Natural killer cell (primary cell): ENCODE measurements at regions not wholly inside any gene's neighbourhood (a gene's known extent, or its start where the extent isn't known, plus 50 kb on each side); places are given as distances from the start of the nearest gene placed in this dataset.

Source experiments
- ATAC-seq, 3 donors: fragments of 150-1000 bp in 2 of 3; fragments of 200-7000 bp in 1 of 3; cut with Tn5 transposase; 1 replicate in 1 of 3; 2 replicates in 2 of 3; pipeline ENCODE4 v1.10.0; 2021; ENCODE audit warnings: mild to moderate bottlenecking in 2 of 3, moderate library complexity in 2 of 3
- DNase-seq, 2 donors: peaks; one replicate each; pipeline versions ENCODE4 v3.0.0 to v3.0.0-alpha.2; 2013 to 2021; ENCODE audit warnings: mixed read lengths in 1 of 2
- H3K27ac ChIP-seq: one replicate; pipeline ENCODE4 v1.5.1; 2013; ENCODE audit warnings: mild to moderate bottlenecking, low read length
- H3K27me3 ChIP-seq: one replicate; pipeline ENCODE4 v1.6.1; 2013; ENCODE audit warnings: low read length; ENCODE audit not compliant: control insufficient read depth, insufficient read depth
- H3K36me3 ChIP-seq: one replicate; pipeline ENCODE4 v1.6.1; 2013; ENCODE audit warnings: low read length; ENCODE audit not compliant: control insufficient read depth, insufficient read depth
- H3K4me1 ChIP-seq: one replicate; pipeline ENCODE4 v1.6.1; 2013; ENCODE audit warnings: low read length; ENCODE audit not compliant: control insufficient read depth, insufficient read depth
- H3K4me3 ChIP-seq: one replicate; pipeline ENCODE4 v1.5.1; 2013; ENCODE audit warnings: low read length
- H3K9me3 ChIP-seq: one replicate; pipeline ENCODE4 v1.6.1; 2013; ENCODE audit warnings: low read length; ENCODE audit not compliant: control insufficient read depth, insufficient read depth
- H3K27ac Mint-ChIP-seq, 2 donors: one replicate each; pipeline ENCODE4 v1.8.0; 2022; ENCODE audit warnings: mild to moderate bottlenecking in 2 of 2, mixed read lengths in 2 of 2, moderate library complexity in 1 of 2
- H3K27me3 Mint-ChIP-seq, 2 donors: one replicate each; pipeline ENCODE4 v1.8.0; 2022; ENCODE audit warnings: low read depth in 2 of 2, mixed read lengths in 2 of 2
- H3K36me3 Mint-ChIP-seq: one replicate; pipeline ENCODE4 v1.8.0; 2022; ENCODE audit warnings: mixed read lengths
- H3K4me1 Mint-ChIP-seq, 2 donors: one replicate each; pipeline ENCODE4 v1.8.0; 2022; ENCODE audit warnings: mixed read lengths in 2 of 2
- H3K4me3 Mint-ChIP-seq: one replicate; pipeline ENCODE4 v1.8.0; 2022; ENCODE audit warnings: mild to moderate bottlenecking, moderate library complexity, mixed read lengths
- H3K9me3 Mint-ChIP-seq, 2 donors: one replicate each; pipeline ENCODE4 v1.8.0; 2022; ENCODE audit warnings: mixed read lengths in 2 of 2
- CTCF ChIP-seq: fragments of 200-600 bp; IDR thresholded peaks from one replicate; pipeline ENCODE4 v1.8.0; 2022; ENCODE audit warnings: antibody characterized with exemption
- WGBS: methylation state at CpG from one replicate; pipeline ENCODE4 v1.1.7; 2013; ENCODE audit warnings: missing lambda C conversion rate; ENCODE audit not compliant: insufficient coverage; 5-methylcytosine and 5-hydroxymethylcytosine counted together
- intact Hi-C: fragments of 100-400 bp; cut with micrococcal nuclease; formaldehyde crosslinking; loops from one replicate; pipeline ENCODE4 v1.14.2; 2022

DNA sequence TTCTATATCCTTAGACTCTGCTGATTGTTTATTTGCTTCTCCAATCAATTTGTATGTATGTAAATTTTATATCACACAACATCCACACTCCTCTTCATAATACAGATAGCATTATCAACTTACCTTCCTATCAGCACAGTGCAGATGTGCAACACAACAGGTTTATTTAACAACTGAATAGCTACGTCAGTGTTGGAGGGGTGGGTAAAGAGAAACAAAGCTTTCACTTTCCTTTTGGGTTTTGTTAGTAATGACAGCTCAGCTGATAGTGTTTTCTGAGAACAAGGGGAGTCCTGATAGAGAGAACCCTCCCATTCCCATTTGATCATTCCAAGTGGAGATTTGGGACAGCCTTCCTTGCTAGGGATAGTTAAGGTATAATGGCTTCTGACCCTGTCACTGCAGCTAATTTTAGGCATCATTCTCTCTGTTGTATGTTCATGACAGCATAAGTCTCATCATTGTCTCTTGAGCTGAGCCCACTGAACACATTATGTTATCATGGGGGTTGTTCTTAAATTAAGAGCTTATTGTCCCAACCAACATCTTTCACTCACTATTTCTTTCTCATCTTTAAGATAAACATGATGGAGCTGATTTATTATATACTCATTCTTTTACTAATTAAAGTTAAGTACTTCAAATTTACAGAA lies 227.7 kb downstream of the GPD2 start:
- peaks cover 3% of the 10 kb centered on the region for H3K9me3 ChIP-seq
- H3K27me3 ChIP-seq, result no peaks in the 10 kb centered on the region
- no CpG with 5 or more reads among the region's 1 CpG for WGBS
- Mint-ChIP-seq H3K27ac (no peak overlapping the region), H3K9me3 (peaks cover 3% of the 10 kb centered on the region in 2 donors), H3K27me3 (no peaks in the 10 kb centered on the region), H3K36me3 (no peaks in the 10 kb centered on the region), H3K4me3 (no peak overlapping the region), H3K4me1 (no peaks in the 10 kb centered on the region)
- no peak for TF ChIP-seq CTCF
- H3K4me3 ChIP-seq, result no peak overlapping the region
- intact Hi-C loops, result no loop called here
- DNase-seq, result peak in 1 of 2 donors; percentile 15
- H3K36me3 ChIP-seq, result no peaks in the 10 kb centered on the region
- H3K27ac ChIP-seq, result no peak overlapping the region
- no peaks in the 10 kb centered on the region for H3K4me1 ChIP-seq
- ATAC-seq, result peak in 2 of 3 donors; percentile 42 to 59

DNA sequence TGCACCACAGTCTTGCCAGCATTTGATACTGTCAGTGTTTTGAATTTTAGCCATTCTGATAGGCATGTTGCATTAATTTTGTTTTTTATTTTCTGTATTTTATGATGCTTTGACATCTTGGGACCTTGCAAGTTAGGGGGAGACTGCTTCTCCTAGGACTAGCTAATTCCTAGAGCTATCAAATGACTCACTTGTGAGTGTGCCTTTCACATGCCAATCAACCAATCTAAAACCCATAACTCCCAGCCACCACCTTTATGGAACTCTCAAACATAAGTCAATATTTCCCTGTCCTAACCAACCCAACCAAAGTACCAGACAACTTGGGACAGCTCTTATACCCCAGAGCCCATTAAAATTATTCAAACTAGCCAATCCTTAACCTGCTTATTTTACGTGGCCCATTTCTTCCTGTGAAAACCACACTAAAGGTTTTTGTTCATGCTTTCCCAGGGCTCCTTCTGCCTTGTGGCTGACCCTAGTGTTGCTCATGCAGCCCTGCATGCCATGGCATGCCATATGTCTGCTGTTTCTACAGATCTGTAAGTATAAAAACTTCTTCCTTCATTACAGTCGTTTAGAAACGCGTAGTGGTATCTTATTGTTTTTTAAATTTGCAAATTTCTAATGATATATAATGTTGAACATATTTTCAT lies 230.1 kb downstream of the GPD2 start:
- H3K4me3 ChIP-seq, result no peak overlapping the region
- intact Hi-C loops, result no loop called here
- TF ChIP-seq CTCF, result no peak
- H3K4me1 Mint-ChIP-seq, result no peaks in the 10 kb centered on the region
- H3K9me3 Mint-ChIP-seq, result peaks cover 6 to 8% of the 10 kb centered on the region in 2 donors
- H3K4me3 Mint-ChIP-seq, result no peak overlapping the region
- H3K27ac ChIP-seq, result no peak overlapping the region
- no peak overlapping the region for H3K27ac Mint-ChIP-seq
- ATAC-seq, result no peak
- no peaks in the 10 kb centered on the region for H3K36me3 ChIP-seq
- H3K27me3 ChIP-seq, result no peaks in the 10 kb centered on the region
- no peaks in the 10 kb centered on the region for H3K36me3 Mint-ChIP-seq
- H3K4me1 ChIP-seq, result no peaks in the 10 kb centered on the region
- WGBS, result 42% methylated on average over 1 of the region's 4 CpGs
- peaks cover 3% of the 10 kb centered on the region for H3K9me3 ChIP-seq
- no peak for DNase-seq
- H3K27me3 Mint-ChIP-seq, result no peaks in the 10 kb centered on the region

GRCh38 chr2:156670104-156670503 lies 233.9 kb downstream of the GPD2 start:
- ATAC-seq (no peak), DNase-seq (no peak)
- no peak overlapping the region for H3K4me3 Mint-ChIP-seq
- H3K36me3 ChIP-seq, result no peaks in the 10 kb centered on the region
- no peak for TF ChIP-seq CTCF
- peaks cover 3 to 8% of the 10 kb centered on the region in 2 donors for H3K9me3 Mint-ChIP-seq
- no peaks in the 10 kb centered on the region for H3K27me3 ChIP-seq
- H3K27ac Mint-ChIP-seq, result no peak overlapping the region
- H3K36me3 Mint-ChIP-seq, result no peaks in the 10 kb centered on the region
- no peaks in the 10 kb centered on the region for H3K4me1 ChIP-seq
- peaks cover 0 to 2% of the 10 kb centered on the region in 2 donors for H3K27me3 Mint-ChIP-seq
- H3K9me3 ChIP-seq, result peaks cover 3% of the 10 kb centered on the region
- H3K4me3 ChIP-seq, result no peak overlapping the region
- H3K27ac ChIP-seq, result no peak overlapping the region
- H3K4me1 Mint-ChIP-seq, result no peaks in the 10 kb centered on the region
- intact Hi-C loops, result no loop called here
- WGBS, result 95% methylated on average over 2 of the region's 2 CpGs
